A673 (cell line): ENCODE measurements at regions not wholly inside any gene's neighbourhood (a gene's known extent, or its start where the extent isn't known, plus 50 kb on each side); places are given as distances from the start of the nearest gene placed in this dataset.

Source experiments
- EZH2 ChIP-seq: fragments of 200-600 bp; sonication (generic); IDR thresholded peaks from 2 replicates; pipeline ENCODE4 v1.6.1; 2017; ENCODE audit warnings: borderline replicate concordance, low read depth, mild to moderate bottlenecking, mixed read lengths, antibody characterized with exemption, low read length; ENCODE audit not compliant: poor library complexity, severe bottlenecking
- TF ChIP-seq, protein P1 (sequence below): fragments of 300-800, 200-600 bp; sonication (generic); conservative IDR thresholded peaks from 2 replicates; pipeline ENCODE4 v1.5.1; 2017; ENCODE audit warnings: low read depth, mild to moderate bottlenecking, antibody characterized with exemption, low read length, moderate library complexity, mixed read lengths

DNA sequence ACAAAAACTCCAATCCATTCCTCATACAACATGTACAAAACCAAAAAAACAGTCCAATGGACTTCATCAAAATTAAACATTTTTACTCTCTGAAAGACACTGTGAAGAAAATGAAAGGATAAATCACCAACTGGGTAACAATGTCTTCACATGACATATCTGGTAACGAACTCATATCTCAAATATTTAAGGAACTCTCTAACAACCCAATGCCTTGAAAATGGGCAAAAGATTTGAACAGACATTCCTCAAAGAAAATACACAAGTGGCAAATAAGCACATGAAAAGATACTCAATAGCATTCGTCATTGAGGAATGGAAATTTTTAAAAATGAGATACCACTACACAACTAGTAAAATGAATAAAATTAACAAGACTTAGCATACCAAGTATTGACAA lies 198.7 kb upstream of the RASSF8 start:
- TF ChIP-seq, protein P1, sequence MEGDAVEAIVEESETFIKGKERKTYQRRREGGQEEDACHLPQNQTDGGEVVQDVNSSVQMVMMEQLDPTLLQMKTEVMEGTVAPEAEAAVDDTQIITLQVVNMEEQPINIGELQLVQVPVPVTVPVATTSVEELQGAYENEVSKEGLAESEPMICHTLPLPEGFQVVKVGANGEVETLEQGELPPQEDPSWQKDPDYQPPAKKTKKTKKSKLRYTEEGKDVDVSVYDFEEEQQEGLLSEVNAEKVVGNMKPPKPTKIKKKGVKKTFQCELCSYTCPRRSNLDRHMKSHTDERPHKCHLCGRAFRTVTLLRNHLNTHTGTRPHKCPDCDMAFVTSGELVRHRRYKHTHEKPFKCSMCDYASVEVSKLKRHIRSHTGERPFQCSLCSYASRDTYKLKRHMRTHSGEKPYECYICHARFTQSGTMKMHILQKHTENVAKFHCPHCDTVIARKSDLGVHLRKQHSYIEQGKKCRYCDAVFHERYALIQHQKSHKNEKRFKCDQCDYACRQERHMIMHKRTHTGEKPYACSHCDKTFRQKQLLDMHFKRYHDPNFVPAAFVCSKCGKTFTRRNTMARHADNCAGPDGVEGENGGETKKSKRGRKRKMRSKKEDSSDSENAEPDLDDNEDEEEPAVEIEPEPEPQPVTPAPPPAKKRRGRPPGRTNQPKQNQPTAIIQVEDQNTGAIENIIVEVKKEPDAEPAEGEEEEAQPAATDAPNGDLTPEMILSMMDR: no peak
- TF ChIP-seq EZH2: no peak
